ENCODE measurements at regions not wholly inside any gene's neighbourhood (a gene's known extent, or its start where the extent isn't known, plus 50 kb on each side); places are given as distances from the start of the nearest gene placed in this dataset.

DNA sequence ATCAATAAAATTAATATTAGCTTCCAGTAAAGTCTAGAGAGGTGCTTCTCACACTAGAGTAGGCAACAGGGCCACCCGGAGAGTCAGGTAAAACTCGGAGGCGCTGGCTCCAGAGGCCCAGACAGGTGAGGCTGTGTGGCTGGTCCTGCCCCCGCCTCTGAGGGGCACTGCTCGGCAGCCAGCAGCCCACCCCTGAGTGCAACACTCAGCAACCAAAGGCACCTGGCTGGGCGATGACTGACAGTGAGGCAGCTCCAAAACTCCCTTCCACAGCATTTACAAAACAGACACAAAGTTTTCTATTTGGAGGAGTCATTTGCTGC is 138.8 kb upstream of the ID2 start:
- ChIA-PET CTCF (ENCODE audit: low intra/inter-chr PET ratio) (no interaction called here), POLR2A (interaction anchor here (0.7 to 2.2 kb wide), 3 partner anchors 8 to 17 kb away, joined by 3 to 8 read pairs (median 4); no protein-coding TSS in a partner anchor)
- intact Hi-C loops (cut with micrococcal nuclease) (no loop called here), in situ Hi-C loops (cut with MboI) (no loop called here)
- no TSS peak for BruUV-seq (replicated peaks)
- Histone ChIP-seq H3K9ac (ENCODE audit: insufficient read depth in 1 of 2, low read depth in 2 of 2, low read length in 2 of 2) (no peak overlapping the region), H3K4me3 (no peak overlapping the region), H2AFZ (ENCODE audit: low read depth, low read length) (no peak overlapping the region), H3K27ac (ENCODE audit: extremely low read depth, low read depth, low read length) (no peak overlapping the region), H3K79me2 (ENCODE audit: control insufficient read depth, insufficient read depth, low read length) (no peaks in the 10 kb centered on the region), H3K9me1 (ENCODE audit: control insufficient read depth, insufficient read depth, low read length) (no peaks in the 10 kb centered on the region), H3K4me2 (ENCODE audit: insufficient read depth, low read length) (no peak overlapping the region), H3K4me1 (replicated peaks in 1 of 2; ENCODE audit: control insufficient read depth in 2 of 2, insufficient read depth in 2 of 2, low read length in 2 of 2) (peaks cover 11 to 46% of the 10 kb centered on the region in 2 experiments), H3K27me3 (ENCODE audit: control insufficient read depth in 2 of 2, insufficient read depth in 2 of 2, low read length in 2 of 2) (no peaks in the 10 kb centered on the region), H3K36me3 (ENCODE audit: control insufficient read depth, insufficient read depth, low read length) (no peaks in the 10 kb centered on the region), H4K20me1 (replicated peaks; ENCODE audit: control insufficient read depth, insufficient read depth, low read length) (no peaks in the 10 kb centered on the region), H3K9me3 (replicated peaks; ENCODE audit: control insufficient read depth, insufficient read depth, low read depth, low read length) (no peaks in the 10 kb centered on the region)
- TF ChIP-seq, protein P1, sequence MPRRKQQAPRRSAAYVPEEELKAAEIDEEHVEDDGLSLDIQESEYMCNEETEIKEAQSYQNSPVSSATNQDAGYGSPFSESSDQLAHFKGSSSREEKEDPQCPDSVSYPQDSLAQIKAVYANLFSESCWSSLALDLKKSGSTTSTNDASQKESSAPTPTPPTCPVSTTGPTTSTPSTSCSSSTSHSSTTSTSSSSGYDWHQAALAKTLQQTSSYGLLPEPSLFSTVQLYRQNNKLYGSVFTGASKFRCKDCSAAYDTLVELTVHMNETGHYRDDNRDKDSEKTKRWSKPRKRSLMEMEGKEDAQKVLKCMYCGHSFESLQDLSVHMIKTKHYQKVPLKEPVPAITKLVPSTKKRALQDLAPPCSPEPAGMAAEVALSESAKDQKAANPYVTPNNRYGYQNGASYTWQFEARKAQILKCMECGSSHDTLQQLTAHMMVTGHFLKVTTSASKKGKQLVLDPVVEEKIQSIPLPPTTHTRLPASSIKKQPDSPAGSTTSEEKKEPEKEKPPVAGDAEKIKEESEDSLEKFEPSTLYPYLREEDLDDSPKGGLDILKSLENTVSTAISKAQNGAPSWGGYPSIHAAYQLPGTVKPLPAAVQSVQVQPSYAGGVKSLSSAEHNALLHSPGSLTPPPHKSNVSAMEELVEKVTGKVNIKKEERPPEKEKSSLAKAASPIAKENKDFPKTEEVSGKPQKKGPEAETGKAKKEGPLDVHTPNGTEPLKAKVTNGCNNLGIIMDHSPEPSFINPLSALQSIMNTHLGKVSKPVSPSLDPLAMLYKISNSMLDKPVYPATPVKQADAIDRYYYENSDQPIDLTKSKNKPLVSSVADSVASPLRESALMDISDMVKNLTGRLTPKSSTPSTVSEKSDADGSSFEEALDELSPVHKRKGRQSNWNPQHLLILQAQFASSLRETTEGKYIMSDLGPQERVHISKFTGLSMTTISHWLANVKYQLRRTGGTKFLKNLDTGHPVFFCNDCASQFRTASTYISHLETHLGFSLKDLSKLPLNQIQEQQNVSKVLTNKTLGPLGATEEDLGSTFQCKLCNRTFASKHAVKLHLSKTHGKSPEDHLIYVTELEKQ (CRISPR knock-in tag; IDR thresholded peaks at IDR 0.05), result no peak
- TF ChIP-seq BRD4 (IDR thresholded peaks at IDR 0.05), result no peak
- no peak for TF ChIP-seq ZBTB7A (IDR thresholded peaks at IDR 0.05; ENCODE audit: borderline replicate concordance, control insufficient read depth, low read depth, low read length)
- TF ChIP-seq ZNF431 (CRISPR knock-in tag; IDR thresholded peaks at IDR 0.05), result no peak
- no peak for TF ChIP-seq SMAD3 (CRISPR knock-in tag; conservative IDR thresholded peaks at IDR 0.05)
- TF ChIP-seq BCL6 (CRISPR knock-in tag; IDR thresholded peaks at IDR 0.05), result no peak
- TF ChIP-seq CBX8 (IDR thresholded peaks at IDR 0.05; ENCODE audit: borderline replicate concordance, extremely low read depth, low read depth, low read length, poor library complexity, severe bottlenecking), result no peak
- TF ChIP-seq ZNF217 (CRISPR knock-in tag; IDR thresholded peaks at IDR 0.05), result no peak
- TF ChIP-seq BRD9 (IDR thresholded peaks at IDR 0.05; ENCODE audit: low read depth, partially characterized antibody), result no peak
- no peak for TF ChIP-seq ETV5 (CRISPR knock-in tag; IDR thresholded peaks at IDR 0.05; ENCODE audit: low read depth)
- TF ChIP-seq RBM17 (IDR thresholded peaks at IDR 0.05; ENCODE audit: borderline replicate concordance, low read depth, low read length), result no peak
- DNase-seq (ENCODE audit: extremely low read depth in 1 of 4, low spot score in 3 of 4) (no peak), ATAC-seq (no peak), FAIRE-seq (no peak)
- 73% methylated on average over 6 of the region's 6 CpGs for WGBS (ENCODE audit: insufficient coverage, low coverage, missing lambda C conversion rate)

Data from K562 (cell line).